ENCODE measurements at regions not wholly inside any gene's neighbourhood (a gene's known extent, or its start where the extent isn't known, plus 50 kb on each side); places are given as distances from the start of the nearest gene placed in this dataset.

DNA sequence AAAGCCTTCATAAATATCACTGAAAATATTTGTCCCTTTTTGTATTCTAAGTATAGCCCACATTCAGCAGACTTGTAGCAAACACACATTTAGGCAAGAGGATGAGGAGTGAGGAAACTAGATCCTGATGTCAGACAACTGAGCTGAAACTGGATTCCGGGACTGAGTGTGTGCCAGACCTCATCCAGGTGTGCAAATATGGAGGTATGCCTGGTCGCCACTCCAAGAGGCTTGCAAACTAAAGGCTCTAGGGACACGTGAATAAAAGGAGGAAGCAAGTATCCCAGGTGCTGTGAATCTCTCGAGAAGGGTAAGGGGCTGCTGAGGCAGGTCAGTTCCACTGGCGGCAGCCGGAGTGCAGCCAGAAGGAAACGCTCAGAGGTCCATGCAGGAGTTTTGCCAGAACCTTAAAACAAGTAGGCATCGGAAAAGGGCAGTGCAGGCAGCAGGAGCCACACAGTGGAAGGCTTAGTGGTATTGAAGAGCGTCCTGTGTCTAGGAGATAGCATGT, 77.4 kb upstream of the ALDH1B1 start:
- no peaks in the 10 kb centered on the region for H3K36me3 ChIP-seq (ENCODE audit: insufficient read depth, low read length)
- no peak overlapping the region for H3K27ac ChIP-seq (ENCODE audit: low read depth, low read length)
- no peaks in the 10 kb centered on the region for H3K4me1 ChIP-seq (ENCODE audit: control insufficient read depth, insufficient read depth, low read length, unreplicated experiment)
- peaks cover 53% of the 10 kb centered on the region for H3K27me3 ChIP-seq (ENCODE audit: insufficient read depth, low read length)
- no peak overlapping the region for H2AFZ ChIP-seq (ENCODE audit: low read length, unreplicated experiment)
- no peak overlapping the region for H3K4me3 ChIP-seq (ENCODE audit: low read depth, low read length)
- H3K79me2 ChIP-seq (ENCODE audit: control insufficient read depth, insufficient read depth, low read length, unreplicated experiment), result no peaks in the 10 kb centered on the region

DNA sequence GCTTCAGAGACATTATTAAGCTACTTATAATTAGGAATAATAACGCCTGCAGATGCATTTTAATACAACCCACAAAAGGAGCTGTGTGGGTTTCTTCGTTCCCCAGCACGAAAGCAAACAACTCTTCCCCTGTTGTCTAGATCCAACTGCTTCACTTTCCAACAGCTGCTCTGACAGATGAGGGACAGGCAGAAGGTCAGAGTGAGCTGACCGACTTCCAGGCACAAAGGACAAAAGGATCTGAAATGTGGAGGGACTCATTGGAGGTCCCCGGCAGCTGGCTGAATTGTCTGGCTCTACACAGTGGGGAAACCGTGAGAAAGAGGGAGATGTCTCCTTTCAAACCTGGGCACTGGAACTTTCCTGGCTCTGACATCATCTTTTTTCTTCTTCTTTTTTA, 79.1 kb upstream of the ALDH1B1 start:
- Histone ChIP-seq H3K27me3 (ENCODE audit: insufficient read depth, low read length) (peaks cover 69% of the 10 kb centered on the region), H2AFZ (ENCODE audit: low read length, unreplicated experiment) (no peak overlapping the region), H3K27ac (ENCODE audit: low read depth, low read length) (no peak overlapping the region), H3K36me3 (ENCODE audit: insufficient read depth, low read length) (no peaks in the 10 kb centered on the region), H3K4me1 (ENCODE audit: control insufficient read depth, insufficient read depth, low read length, unreplicated experiment) (no peaks in the 10 kb centered on the region), H3K79me2 (ENCODE audit: control insufficient read depth, insufficient read depth, low read length, unreplicated experiment) (no peaks in the 10 kb centered on the region), H3K4me3 (ENCODE audit: low read depth, low read length) (no peak overlapping the region)

- Histone ChIP-seq H3K36me3 (ENCODE audit: insufficient read depth, low read length) (no peaks in the 10 kb centered on the region), H3K4me3 (ENCODE audit: low read depth, low read length) (no peak overlapping the region), H2AFZ (ENCODE audit: low read length, unreplicated experiment) (no peak overlapping the region), H3K4me1 (ENCODE audit: control insufficient read depth, insufficient read depth, low read length, unreplicated experiment) (no peaks in the 10 kb centered on the region), H3K27me3 (ENCODE audit: insufficient read depth, low read length) (peaks cover 79% of the 10 kb centered on the region), H3K27ac (ENCODE audit: low read depth, low read length) (no peak overlapping the region), H3K79me2 (ENCODE audit: control insufficient read depth, insufficient read depth, low read length, unreplicated experiment) (no peaks in the 10 kb centered on the region)
Measured at GRCh38 chr9:38312406-38312805, 80.1 kb upstream of the ALDH1B1 start.

DNA sequence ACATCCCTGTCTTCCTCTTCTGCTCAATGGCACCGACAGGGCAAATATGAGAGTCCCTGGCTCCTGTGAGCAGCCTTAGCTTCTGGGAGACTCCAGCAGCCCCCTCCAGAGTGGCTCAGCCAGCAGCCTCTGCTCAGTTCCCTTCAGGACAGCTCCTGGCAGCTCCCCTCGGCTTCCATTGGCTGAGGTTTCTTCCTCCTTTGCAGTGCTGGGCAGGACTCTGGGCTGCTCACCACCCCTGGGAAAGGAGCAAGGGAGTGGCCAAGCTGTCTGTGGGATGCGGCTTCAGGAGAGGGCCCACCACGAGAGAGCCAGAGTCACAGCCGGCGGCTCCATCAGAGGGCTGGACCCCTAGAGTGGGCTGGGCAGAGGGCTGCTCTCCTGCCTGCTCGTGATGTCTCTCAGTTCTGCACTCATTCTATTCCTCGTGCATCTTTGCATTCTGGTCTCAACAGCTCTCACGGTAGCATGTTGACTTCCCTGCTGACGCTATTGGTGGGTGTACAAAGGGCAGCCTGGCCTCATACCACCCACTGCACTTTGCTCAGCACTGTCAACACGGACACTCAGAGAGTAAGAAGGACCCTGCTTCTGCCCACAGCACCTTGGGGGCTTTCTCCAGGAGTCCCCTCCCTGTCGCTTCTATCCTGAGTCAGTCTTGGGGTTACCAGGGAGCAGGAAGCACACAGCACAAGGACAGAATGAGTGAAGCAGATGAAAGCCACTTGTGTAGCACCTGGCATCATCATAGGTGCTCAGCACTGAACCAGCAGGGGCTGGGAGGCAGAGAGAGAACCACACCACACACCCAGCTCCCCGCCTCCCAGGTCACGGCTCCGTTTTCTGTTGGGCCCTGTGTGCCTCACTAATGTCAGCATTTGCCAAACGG, 80.9 kb upstream of the ALDH1B1 start:
- Histone ChIP-seq H3K4me1 (ENCODE audit: control insufficient read depth, insufficient read depth, low read length, unreplicated experiment) (no peaks in the 10 kb centered on the region), H3K4me3 (ENCODE audit: low read depth, low read length) (no peak overlapping the region), H3K27me3 (ENCODE audit: insufficient read depth, low read length) (peaks cover 86% of the 10 kb centered on the region), H3K36me3 (ENCODE audit: insufficient read depth, low read length) (no peaks in the 10 kb centered on the region), H3K79me2 (ENCODE audit: control insufficient read depth, insufficient read depth, low read length, unreplicated experiment) (no peaks in the 10 kb centered on the region), H2AFZ (ENCODE audit: low read length, unreplicated experiment) (no peak overlapping the region), H3K27ac (ENCODE audit: low read depth, low read length) (no peak overlapping the region)

- Histone ChIP-seq H3K79me2 (ENCODE audit: control insufficient read depth, insufficient read depth, low read length, unreplicated experiment) (no peaks in the 10 kb centered on the region), H3K4me3 (ENCODE audit: low read depth, low read length) (no peak overlapping the region), H3K27ac (ENCODE audit: low read depth, low read length) (no peak overlapping the region), H3K27me3 (ENCODE audit: insufficient read depth, low read length) (peaks cover 82% of the 10 kb centered on the region), H2AFZ (ENCODE audit: low read length, unreplicated experiment) (no peak overlapping the region), H3K36me3 (ENCODE audit: insufficient read depth, low read length) (no peaks in the 10 kb centered on the region), H3K4me1 (ENCODE audit: control insufficient read depth, insufficient read depth, low read length, unreplicated experiment) (no peaks in the 10 kb centered on the region)
Measured at GRCh38 chr9:38309324-38310195, 82.9 kb upstream of the ALDH1B1 start.

DNA sequence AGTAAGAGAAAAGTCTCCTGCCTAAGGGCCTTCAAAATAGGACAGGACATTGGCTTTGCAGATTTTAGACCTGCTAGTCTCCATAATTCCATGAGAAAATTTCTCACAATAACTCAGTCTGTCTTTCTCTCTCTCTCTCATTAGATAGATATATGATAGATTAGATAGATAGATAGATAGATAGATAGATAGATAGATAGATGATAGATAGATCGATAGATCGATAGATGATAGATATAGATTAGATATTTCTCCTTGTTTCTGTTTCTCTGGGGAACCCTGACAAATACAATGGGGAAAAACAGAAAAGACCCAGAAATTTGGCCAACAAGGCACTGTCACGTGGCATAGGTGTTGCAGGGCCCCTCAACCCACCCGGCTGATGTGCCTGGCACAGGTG, 84.4 kb upstream of the ALDH1B1 start:
- Histone ChIP-seq H3K4me1 (ENCODE audit: control insufficient read depth, insufficient read depth, low read length, unreplicated experiment) (no peaks in the 10 kb centered on the region), H3K27ac (ENCODE audit: low read depth, low read length) (no peak overlapping the region), H3K79me2 (ENCODE audit: control insufficient read depth, insufficient read depth, low read length, unreplicated experiment) (no peaks in the 10 kb centered on the region), H2AFZ (ENCODE audit: low read length, unreplicated experiment) (no peak overlapping the region), H3K36me3 (ENCODE audit: insufficient read depth, low read length) (no peaks in the 10 kb centered on the region), H3K4me3 (ENCODE audit: low read depth, low read length) (no peak overlapping the region), H3K27me3 (ENCODE audit: insufficient read depth, low read length) (peaks cover 72% of the 10 kb centered on the region)

DNA sequence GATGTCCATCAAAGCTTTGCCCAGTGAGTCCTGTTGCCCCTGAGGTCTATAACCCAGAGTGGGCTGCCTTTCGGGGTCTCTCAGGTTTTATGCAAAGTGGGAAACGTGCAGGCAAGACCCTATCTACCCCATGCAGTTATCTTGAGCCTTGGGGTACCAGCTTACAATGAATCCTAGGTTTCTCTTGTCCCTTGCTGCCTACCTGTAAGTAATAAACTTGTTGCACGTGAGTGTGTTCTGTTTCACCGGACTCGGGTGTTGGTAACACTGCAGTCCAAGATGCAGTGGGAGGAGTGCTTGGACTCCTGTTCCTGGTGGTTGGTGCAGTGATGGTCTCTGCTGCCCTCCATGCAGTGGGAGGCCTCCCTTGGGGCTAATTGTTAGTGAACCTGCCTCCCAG, 85.6 kb upstream of the ALDH1B1 start:
- Histone ChIP-seq H3K79me2 (ENCODE audit: control insufficient read depth, insufficient read depth, low read length, unreplicated experiment) (no peaks in the 10 kb centered on the region), H3K27me3 (ENCODE audit: insufficient read depth, low read length) (peaks cover 72% of the 10 kb centered on the region), H2AFZ (ENCODE audit: low read length, unreplicated experiment) (no peak overlapping the region), H3K36me3 (ENCODE audit: insufficient read depth, low read length) (no peaks in the 10 kb centered on the region), H3K4me1 (ENCODE audit: control insufficient read depth, insufficient read depth, low read length, unreplicated experiment) (no peaks in the 10 kb centered on the region), H3K27ac (ENCODE audit: low read depth, low read length) (no peak overlapping the region), H3K4me3 (ENCODE audit: low read depth, low read length) (no peak overlapping the region)

- no peak overlapping the region for H2AFZ ChIP-seq (ENCODE audit: low read length, unreplicated experiment)
Measured at GRCh38 chr9:38305582-38305981, 86.9 kb upstream of the ALDH1B1 start.

GRCh38 chr9:38301376-38302106, 91.0 kb upstream of the ALDH1B1 start:
- H3K79me2 ChIP-seq (ENCODE audit: control insufficient read depth, insufficient read depth, low read length, unreplicated experiment), result no peaks in the 10 kb centered on the region
- H3K36me3 ChIP-seq (ENCODE audit: insufficient read depth, low read length), result no peaks in the 10 kb centered on the region
- no peak overlapping the region for H3K4me3 ChIP-seq (ENCODE audit: low read depth, low read length)
- H2AFZ ChIP-seq (ENCODE audit: low read length, unreplicated experiment), result no peak overlapping the region
- H3K27ac ChIP-seq (ENCODE audit: low read depth, low read length), result no peak overlapping the region
- H3K4me1 ChIP-seq (ENCODE audit: control insufficient read depth, insufficient read depth, low read length, unreplicated experiment), result no peaks in the 10 kb centered on the region
- peaks cover 56% of the 10 kb centered on the region for H3K27me3 ChIP-seq (ENCODE audit: insufficient read depth, low read length)

More at GRCh38 chr9:38305582-38305981, 86.9 kb upstream of the ALDH1B1 start:
- H3K36me3 ChIP-seq (ENCODE audit: insufficient read depth, low read length), result no peaks in the 10 kb centered on the region
- H3K27me3 ChIP-seq (ENCODE audit: insufficient read depth, low read length), result peaks cover 61% of the 10 kb centered on the region
- no peak overlapping the region for H3K27ac ChIP-seq (ENCODE audit: low read depth, low read length)
- no peaks in the 10 kb centered on the region for H3K79me2 ChIP-seq (ENCODE audit: control insufficient read depth, insufficient read depth, low read length, unreplicated experiment)
- H3K4me3 ChIP-seq (ENCODE audit: low read depth, low read length), result no peak overlapping the region
- H3K4me1 ChIP-seq (ENCODE audit: control insufficient read depth, insufficient read depth, low read length, unreplicated experiment), result no peaks in the 10 kb centered on the region

- H3K36me3 ChIP-seq (ENCODE audit: insufficient read depth, low read length), result no peaks in the 10 kb centered on the region
Measured at GRCh38 chr9:38299856-38300255, 92.6 kb upstream of the ALDH1B1 start.

More at GRCh38 chr9:38299856-38300255, 92.6 kb upstream of the ALDH1B1 start:
- Histone ChIP-seq H3K4me3 (ENCODE audit: low read depth, low read length) (no peak overlapping the region), H3K27me3 (ENCODE audit: insufficient read depth, low read length) (peaks cover 59% of the 10 kb centered on the region), H3K4me1 (ENCODE audit: control insufficient read depth, insufficient read depth, low read length, unreplicated experiment) (no peaks in the 10 kb centered on the region), H3K27ac (ENCODE audit: low read depth, low read length) (no peak overlapping the region), H2AFZ (ENCODE audit: low read length, unreplicated experiment) (no peak overlapping the region), H3K79me2 (ENCODE audit: control insufficient read depth, insufficient read depth, low read length, unreplicated experiment) (no peaks in the 10 kb centered on the region)
